ENCODE measurements at regions not wholly inside any gene's neighbourhood (a gene's known extent, or its start where the extent isn't known, plus 50 kb on each side); places are given as distances from the start of the nearest gene placed in this dataset.

GRCh38 chr10:89861584-89862301 lies 160.4 kb downstream of the KIF20B start:
- H3K27me3 Mint-ChIP-seq (ENCODE audit: low read depth in 3 of 3), result peaks cover 0 to 4% (median 2%) of the 10 kb centered on the region in 3 donors
- no peak for DNase-seq
- H3K9me3 Mint-ChIP-seq, result no peaks in the 10 kb centered on the region
- H3K36me3 Mint-ChIP-seq, result no peaks in the 10 kb centered on the region
- peak overlapping the region in 5 of 6 donors; percentile 33 to 92 (median 80) for H3K27ac Mint-ChIP-seq
- H3K4me1 Mint-ChIP-seq, result peaks cover 10 to 17% of the 10 kb centered on the region in 2 donors
- H3K4me3 Mint-ChIP-seq, result peak overlapping the region in 1 of 5 donors; percentile 83

GRCh38 chr10:89867964-89868363 lies 166.6 kb downstream of the KIF20B start:
- no peak overlapping the region for H3K27ac Mint-ChIP-seq
- DNase-seq, result no peak
- no peaks in the 10 kb centered on the region for H3K4me1 Mint-ChIP-seq
- H3K9me3 Mint-ChIP-seq, result no peaks in the 10 kb centered on the region
- H3K27me3 Mint-ChIP-seq (ENCODE audit: low read depth in 3 of 3), result peaks cover 0 to 7% (median 1%) of the 10 kb centered on the region in 3 donors
- H3K4me3 Mint-ChIP-seq, result no peak overlapping the region
- H3K36me3 Mint-ChIP-seq, result no peaks in the 10 kb centered on the region

GRCh38 chr10:89869180-89869579 lies 167.8 kb downstream of the KIF20B start:
- no peak for DNase-seq
- Mint-ChIP-seq H3K9me3 (no peaks in the 10 kb centered on the region), H3K4me3 (no peak overlapping the region), H3K4me1 (no peaks in the 10 kb centered on the region), H3K27ac (no peak overlapping the region), H3K27me3 (ENCODE audit: low read depth in 3 of 3) (peaks cover 0 to 11% (median 1%) of the 10 kb centered on the region in 3 donors), H3K36me3 (no peaks in the 10 kb centered on the region)

- DNase-seq, result no peak
- Mint-ChIP-seq H3K4me1 (no peaks in the 10 kb centered on the region), H3K4me3 (no peak overlapping the region), H3K27ac (no peak overlapping the region), H3K9me3 (no peaks in the 10 kb centered on the region), H3K27me3 (ENCODE audit: low read depth in 3 of 3) (peaks cover 0 to 10% (median 1%) of the 10 kb centered on the region in 3 donors), H3K36me3 (no peaks in the 10 kb centered on the region)
Observed at GRCh38 chr10:89869592-89870156, 168.3 kb downstream of the KIF20B start.

DNA sequence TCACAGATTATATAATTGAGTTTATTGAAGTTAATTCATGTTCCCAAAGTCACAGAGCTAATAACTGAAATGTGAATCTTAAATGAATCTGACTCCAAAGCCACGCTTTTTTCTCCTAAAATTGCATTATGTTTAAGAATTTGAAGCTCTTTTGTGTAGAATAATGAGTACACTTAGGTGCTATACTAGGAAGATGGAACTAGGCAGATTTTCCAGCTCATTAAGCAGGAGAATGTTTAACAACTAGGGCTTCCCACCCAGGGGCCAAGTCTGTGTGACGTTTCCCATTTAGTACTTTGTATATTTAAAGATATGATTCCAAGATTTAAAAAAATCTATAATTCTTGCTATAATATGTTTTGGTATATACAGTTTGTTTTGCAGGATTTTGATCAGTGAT lies 169.5 kb downstream of the KIF20B start:
- Mint-ChIP-seq H3K27ac (no peak overlapping the region), H3K9me3 (no peaks in the 10 kb centered on the region), H3K4me3 (no peak overlapping the region), H3K27me3 (ENCODE audit: low read depth in 3 of 3) (peaks cover 0 to 9% (median 1%) of the 10 kb centered on the region in 3 donors), H3K36me3 (no peaks in the 10 kb centered on the region), H3K4me1 (no peaks in the 10 kb centered on the region)
- DNase-seq, result no peak

GRCh38 chr10:89873055-89873454 lies 171.7 kb downstream of the KIF20B start:
- Mint-ChIP-seq H3K36me3 (no peaks in the 10 kb centered on the region), H3K4me1 (no peaks in the 10 kb centered on the region), H3K4me3 (no peak overlapping the region), H3K9me3 (no peaks in the 10 kb centered on the region), H3K27ac (no peak overlapping the region), H3K27me3 (ENCODE audit: low read depth in 3 of 3) (peaks cover 0 to 9% (median 1%) of the 10 kb centered on the region in 3 donors)
- no peak for DNase-seq

- no peak overlapping the region for H3K27ac Mint-ChIP-seq
- H3K4me1 Mint-ChIP-seq, result no peaks in the 10 kb centered on the region
- no peak overlapping the region for H3K4me3 Mint-ChIP-seq
Observed at GRCh38 chr10:89875557-89875956, 174.2 kb downstream of the KIF20B start.

GRCh38 chr10:89879121-89879520 lies 177.7 kb downstream of the KIF20B start:
- Mint-ChIP-seq H3K9me3 (peaks cover 0 to 4% (median 0%) of the 10 kb centered on the region in 6 donors), H3K27me3 (ENCODE audit: low read depth in 3 of 3) (peaks cover 0 to 10% (median 0%) of the 10 kb centered on the region in 3 donors), H3K4me3 (no peak overlapping the region)

More at GRCh38 chr10:89875557-89875956, 174.2 kb downstream of the KIF20B start:
- DNase-seq, result no peak
- Mint-ChIP-seq H3K9me3 (no peaks in the 10 kb centered on the region), H3K27me3 (ENCODE audit: low read depth in 3 of 3) (peaks cover 0 to 4% (median 0%) of the 10 kb centered on the region in 3 donors), H3K36me3 (no peaks in the 10 kb centered on the region)

DNA sequence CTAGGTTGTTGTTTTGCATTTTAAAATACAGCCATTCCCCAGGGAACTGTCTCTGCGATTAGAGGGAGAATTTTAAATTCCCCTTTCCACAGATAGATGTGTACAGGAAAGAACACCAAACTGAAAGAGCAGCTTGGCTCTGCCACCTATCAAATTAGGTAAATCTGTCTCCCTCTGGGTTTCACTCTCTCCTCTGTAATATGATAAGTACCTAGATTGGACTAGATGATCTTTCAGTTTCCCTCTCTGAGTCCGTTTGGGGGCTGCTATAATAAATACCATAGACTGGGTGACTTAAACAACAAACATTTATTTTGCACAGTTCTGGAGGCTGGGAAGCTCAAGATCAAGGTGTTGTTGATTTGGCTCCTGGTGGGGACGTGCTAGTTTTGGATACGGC lies 186.0 kb downstream of the KIF20B start:
- Mint-ChIP-seq H3K27ac (no peak overlapping the region), H3K9me3 (peaks cover 0 to 2% (median 0%) of the 10 kb centered on the region in 6 donors), H3K36me3 (no peaks in the 10 kb centered on the region), H3K27me3 (ENCODE audit: low read depth in 3 of 3) (peaks cover 0 to 7% (median 1%) of the 10 kb centered on the region in 3 donors), H3K4me1 (no peaks in the 10 kb centered on the region), H3K4me3 (no peak overlapping the region)
- DNase-seq, result no peak

More at GRCh38 chr10:89879121-89879520, 177.7 kb downstream of the KIF20B start:
- Mint-ChIP-seq H3K36me3 (no peaks in the 10 kb centered on the region), H3K27ac (no peak overlapping the region), H3K4me1 (no peaks in the 10 kb centered on the region)
- DNase-seq, result no peak

- no peaks in the 10 kb centered on the region for H3K4me1 Mint-ChIP-seq
- no peak overlapping the region for H3K4me3 Mint-ChIP-seq
- peaks cover 0 to 5% (median 1%) of the 10 kb centered on the region in 3 donors for H3K27me3 Mint-ChIP-seq (ENCODE audit: low read depth in 3 of 3)
- H3K27ac Mint-ChIP-seq, result no peak overlapping the region
- no peaks in the 10 kb centered on the region for H3K36me3 Mint-ChIP-seq
- DNase-seq, result no peak
- H3K9me3 Mint-ChIP-seq, result no peaks in the 10 kb centered on the region
Observed at GRCh38 chr10:89887830-89888229, 186.4 kb downstream of the KIF20B start.

DNA sequence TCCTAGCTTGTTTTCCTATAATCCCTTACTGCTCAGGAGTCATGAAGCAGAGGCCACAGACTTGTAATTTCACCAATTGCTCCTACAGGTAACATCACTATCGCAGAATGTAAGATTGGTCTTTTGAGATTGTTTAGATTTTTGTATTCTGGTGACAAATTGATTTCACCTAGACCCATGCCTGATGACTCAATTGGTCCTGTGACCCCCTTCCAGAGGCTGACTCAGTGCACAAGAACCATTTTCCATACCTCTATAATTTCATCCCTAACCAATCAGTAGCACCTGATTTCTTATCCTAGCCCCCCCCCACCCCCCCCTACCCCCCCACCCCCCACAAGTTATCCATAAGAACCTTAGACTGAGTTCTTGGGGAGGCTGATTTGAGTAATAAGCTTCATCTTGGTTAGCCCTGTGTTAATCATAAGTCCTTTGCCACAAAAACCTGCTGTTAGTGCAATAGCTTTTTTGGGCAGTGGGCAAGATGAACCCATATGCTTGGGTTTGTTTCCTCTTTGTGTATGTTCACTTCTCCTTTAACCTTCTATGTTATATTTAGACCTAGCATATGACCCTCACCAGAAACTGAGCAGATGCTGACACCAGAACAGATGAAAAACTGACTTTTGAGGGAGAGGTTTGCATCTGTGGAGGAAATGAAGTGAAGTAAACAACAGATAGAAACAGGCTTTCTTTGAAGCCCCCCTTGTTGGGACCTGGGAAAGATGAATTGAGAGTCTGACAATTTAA lies 187.1 kb downstream of the KIF20B start:
- Mint-ChIP-seq H3K27me3 (ENCODE audit: low read depth in 3 of 3) (peaks cover 0 to 2% (median 1%) of the 10 kb centered on the region in 3 donors), H3K9me3 (no peaks in the 10 kb centered on the region), H3K36me3 (no peaks in the 10 kb centered on the region), H3K4me3 (no peak overlapping the region), H3K4me1 (no peaks in the 10 kb centered on the region), H3K27ac (no peak overlapping the region)
- DNase-seq, result no peak

GRCh38 chr10:89889606-89890005 lies 188.2 kb downstream of the KIF20B start:
- H3K4me3 Mint-ChIP-seq, result no peak overlapping the region
- no peaks in the 10 kb centered on the region for H3K9me3 Mint-ChIP-seq

DNA sequence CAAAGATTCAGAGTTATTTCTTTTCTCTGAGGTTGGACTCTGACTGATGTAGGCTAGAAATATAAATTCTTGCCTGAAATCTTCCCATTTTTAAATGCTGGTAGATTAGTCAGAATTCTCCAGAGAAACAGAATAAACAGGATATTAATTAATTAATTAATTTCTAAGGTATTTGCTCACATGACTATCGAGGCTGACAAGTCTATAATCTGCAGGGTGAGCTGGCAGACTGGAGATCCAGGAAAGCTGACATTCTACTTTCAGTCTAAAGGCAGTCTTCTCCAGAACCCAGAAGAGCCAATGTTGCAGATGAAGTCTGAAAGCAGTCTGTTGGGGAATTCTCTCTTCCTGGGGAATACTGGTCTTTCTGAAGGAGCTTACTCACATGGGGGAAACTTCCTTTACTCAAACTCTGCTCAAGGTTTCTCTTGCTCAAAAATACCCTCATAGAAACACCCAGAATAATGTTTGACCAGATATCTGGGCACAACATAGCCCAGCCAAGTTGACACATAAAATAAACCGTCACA lies 189.7 kb downstream of the KIF20B start:
- no peak for DNase-seq
- H3K27me3 Mint-ChIP-seq (ENCODE audit: low read depth in 3 of 3), result peaks cover 0 to 2% (median 1%) of the 10 kb centered on the region in 3 donors
- no peaks in the 10 kb centered on the region for H3K36me3 Mint-ChIP-seq
- H3K4me3 Mint-ChIP-seq, result no peak overlapping the region
- H3K27ac Mint-ChIP-seq, result no peak overlapping the region
- H3K9me3 Mint-ChIP-seq, result no peaks in the 10 kb centered on the region
- no peaks in the 10 kb centered on the region for H3K4me1 Mint-ChIP-seq

More at GRCh38 chr10:89889606-89890005, 188.2 kb downstream of the KIF20B start:
- H3K27ac Mint-ChIP-seq, result no peak overlapping the region
- no peaks in the 10 kb centered on the region for H3K4me1 Mint-ChIP-seq
- no peaks in the 10 kb centered on the region for H3K36me3 Mint-ChIP-seq
- peaks cover 0 to 2% (median 1%) of the 10 kb centered on the region in 3 donors for H3K27me3 Mint-ChIP-seq (ENCODE audit: low read depth in 3 of 3)
- no peak for DNase-seq

DNA sequence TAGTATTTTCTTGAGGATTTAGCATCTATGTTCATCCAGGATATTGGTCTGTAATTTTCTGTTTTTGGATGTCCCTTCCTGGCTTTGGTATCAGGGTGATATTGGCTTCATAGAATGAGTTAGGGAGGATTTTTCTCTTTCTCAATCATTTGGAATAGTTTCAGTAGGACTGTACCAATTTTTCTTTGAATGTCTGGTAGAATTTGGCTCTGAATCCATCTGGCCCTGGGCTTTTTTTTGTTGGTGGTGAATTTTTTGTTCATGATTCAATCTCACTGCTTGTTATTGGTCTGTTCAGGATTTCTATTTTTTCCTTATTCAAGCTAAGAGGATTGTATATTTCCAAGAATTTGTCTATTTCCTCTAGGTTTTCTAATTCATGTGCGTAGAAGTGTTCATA lies 192.7 kb downstream of the KIF20B start:
- Mint-ChIP-seq H3K27me3 (ENCODE audit: low read depth in 3 of 3) (peaks cover 0 to 2% (median 0%) of the 10 kb centered on the region in 3 donors), H3K36me3 (no peaks in the 10 kb centered on the region)

More for the DNA sequence above, 192.7 kb downstream of the KIF20B start:
- Mint-ChIP-seq H3K9me3 (no peaks in the 10 kb centered on the region), H3K27ac (no peak overlapping the region), H3K4me1 (no peaks in the 10 kb centered on the region), H3K4me3 (no peak overlapping the region)
- DNase-seq, result no peak

Data from immature natural killer cell (primary cell).